ENCODE measurements at regions not wholly inside any gene's neighbourhood (a gene's known extent, or its start where the extent isn't known, plus 50 kb on each side); places are given as distances from the start of the nearest gene placed in this dataset.

- Histone ChIP-seq H3K27me3 (ENCODE audit: control insufficient read depth, insufficient read depth, low read length) (no peaks in the 10 kb centered on the region), H2AK9ac (replicated peaks; ENCODE audit: low read depth, low read length, poor library complexity) (no peak overlapping the region), H3K4me3 (ENCODE audit: insufficient read depth, low read depth, low read length) (no peak overlapping the region), H4K5ac (ENCODE audit: low read depth, low read length) (no peak overlapping the region), H3K4me1 (ENCODE audit: control insufficient read depth, insufficient read depth, low read length) (no peaks in the 10 kb centered on the region), H3K14ac (replicated peaks; ENCODE audit: low read depth, low read length) (no peak overlapping the region), H3K18ac (ENCODE audit: low read depth, low read length) (no peak overlapping the region), H2BK15ac (ENCODE audit: low read depth, low read length) (no peak overlapping the region), H4K20me1 (ENCODE audit: insufficient read depth, low read length) (no peaks in the 10 kb centered on the region), H3K56ac (ENCODE audit: extremely low read depth, insufficient read depth, low read length) (no peak overlapping the region), H3K4me2 (ENCODE audit: low read depth, low read length) (no peak overlapping the region), H3K9ac (ENCODE audit: low read depth, low read length) (no peak overlapping the region), H2AFZ (replicated peaks; ENCODE audit: low read length, poor library complexity) (no peak overlapping the region), H3K79me1 (ENCODE audit: low read depth in 1 of 2, low read length in 2 of 2) (no peaks in the 10 kb centered on the region), H2AK5ac (ENCODE audit: low read depth, low read length) (no peak overlapping the region), H3K9me3 (ENCODE audit: control insufficient read depth, insufficient read depth, low read length) (no peaks in the 10 kb centered on the region), H3K36me3 (ENCODE audit: control insufficient read depth, insufficient read depth, low read length) (no peaks in the 10 kb centered on the region), H4K91ac (ENCODE audit: insufficient read depth, low read depth, low read length) (no peak overlapping the region), H3K9me1 (ENCODE audit: insufficient read depth, low read length) (no peaks in the 10 kb centered on the region), H2BK120ac (ENCODE audit: low read depth, low read length) (no peak overlapping the region), H2BK5ac (ENCODE audit: low read depth, low read length, poor library complexity, severe bottlenecking) (no peak overlapping the region), H3K23ac (ENCODE audit: low read depth, low read length) (no peak overlapping the region), H4K8ac (ENCODE audit: low read depth in 2 of 2, low read length in 2 of 2) (no peak overlapping the region), H2BK20ac (ENCODE audit: low read depth, low read length) (no peak overlapping the region), H3K4ac (ENCODE audit: low read depth, low read length) (no peak overlapping the region), H3K27ac (ENCODE audit: insufficient read depth, low read length) (no peak overlapping the region)
- in situ Hi-C loops (cut with MboI; ENCODE audit: low sequenced_read_pairs) (no loop called here), dilution Hi-C loops (cut with HindIII; ENCODE audit: low sequenced_read_pairs, unreplicated experiment) (no loop called here), intact Hi-C loops (cut with micrococcal nuclease) (no loop called here)
- no peak for DNase-seq
- TF ChIP-seq SMC3 (IDR thresholded peaks at IDR 0.05; ENCODE audit: low read depth, low read length) (no peak), NFE2L2 (IDR thresholded peaks at IDR 0.05; ENCODE audit: low read depth, low read length) (no peak), FOS (IDR thresholded peaks at IDR 0.05; ENCODE audit: low read depth, low read length) (no peak), MXI1 (IDR thresholded peaks at IDR 0.05; ENCODE audit: borderline replicate concordance, low read depth, low read length) (no peak), RFX5 (IDR thresholded peaks at IDR 0.05; ENCODE audit: low read depth, low read length) (no peak), CEBPB (IDR thresholded peaks at IDR 0.05; ENCODE audit: low read depth, low read length) (no peak), ELK1 (IDR thresholded peaks at IDR 0.05; ENCODE audit: borderline replicate concordance, low read depth, low read length) (no peak), RAD21 (IDR thresholded peaks at IDR 0.05; ENCODE audit: low read length) (no peak)
- no peak for ATAC-seq (ENCODE audit: low read depth)
- POLR2A ChIA-PET (ENCODE audit: unreplicated experiment): no interaction called here
- WGBS, 2 experiments (ENCODE audit: extremely low coverage in 2 of 2, insufficient read length in 1 of 2): no CpG with 5 or more reads among the region's 5 CpGs
- CTCF ChIA-PET: no interaction called here
- no TSS peak for BruUV-seq (replicated peaks)
These were observed 74.8 kb upstream of the ST3GAL6 start for GRCh38 chr3:98688363-98688762.
